ENCODE measurements at regions not wholly inside any gene's neighbourhood (a gene's known extent, or its start where the extent isn't known, plus 50 kb on each side); places are given as distances from the start of the nearest gene placed in this dataset.

- no peak for DNase-seq (ENCODE audit: low read depth)
Measured at GRCh38 chr2:238701341-238702206, 146.3 kb upstream of the TWIST2 start.

GRCh38 chr2:238702276-238703052, 145.4 kb upstream of the TWIST2 start:
- no peak for DNase-seq (ENCODE audit: low read depth)

- DNase-seq (ENCODE audit: low read depth) = no peak
Measured at GRCh38 chr2:238703053-238703415, 144.9 kb upstream of the TWIST2 start.

- DNase-seq (ENCODE audit: low read depth) = no peak
Measured at GRCh38 chr2:238703436-238703835, 144.4 kb upstream of the TWIST2 start.

- DNase-seq (ENCODE audit: low read depth) = no peak
Measured at GRCh38 chr2:238704471-238705225, 143.2 kb upstream of the TWIST2 start.

- DNase-seq (ENCODE audit: low read depth) = no peak
Measured at GRCh38 chr2:238706163-238706562, 141.7 kb upstream of the TWIST2 start.

- no peak for DNase-seq (ENCODE audit: low read depth)
Measured at GRCh38 chr2:238706673-238707072, 141.2 kb upstream of the TWIST2 start.

GRCh38 chr2:238709325-238710025, 138.4 kb upstream of the TWIST2 start:
- no peak for DNase-seq (ENCODE audit: low read depth)

GRCh38 chr2:238710032-238710735, 137.7 kb upstream of the TWIST2 start:
- no peak for DNase-seq (ENCODE audit: low read depth)

GRCh38 chr2:238710787-238711186, 137.1 kb upstream of the TWIST2 start:
- no peak for DNase-seq (ENCODE audit: low read depth)

GRCh38 chr2:238711346-238711745, 136.5 kb upstream of the TWIST2 start:
- DNase-seq (ENCODE audit: low read depth) = no peak

GRCh38 chr2:238712011-238712410, 135.9 kb upstream of the TWIST2 start:
- no peak for DNase-seq (ENCODE audit: low read depth)

- no peak for DNase-seq (ENCODE audit: low read depth)
Measured at GRCh38 chr2:238713198-238713826, 134.6 kb upstream of the TWIST2 start.

GRCh38 chr2:238714038-238714528, 133.8 kb upstream of the TWIST2 start:
- DNase-seq (ENCODE audit: low read depth) = no peak

GRCh38 chr2:238716171-238716570, 131.7 kb upstream of the TWIST2 start:
- no peak for DNase-seq (ENCODE audit: low read depth)

- DNase-seq (ENCODE audit: low read depth) = no peak
Measured at GRCh38 chr2:238716585-238716984, 131.3 kb upstream of the TWIST2 start.

GRCh38 chr2:238717084-238717483, 130.8 kb upstream of the TWIST2 start:
- DNase-seq (ENCODE audit: low read depth) = no peak

- DNase-seq (ENCODE audit: low read depth) = no peak
Measured at GRCh38 chr2:238719641-238720040, 128.2 kb upstream of the TWIST2 start.

- peak; percentile 84 for DNase-seq (ENCODE audit: low read depth)
Measured at GRCh38 chr2:238720232-238720672, 127.6 kb upstream of the TWIST2 start.

GRCh38 chr2:238722181-238722580, 125.7 kb upstream of the TWIST2 start:
- no peak for DNase-seq (ENCODE audit: low read depth)

- no peak for DNase-seq (ENCODE audit: low read depth)
Measured at GRCh38 chr2:238722883-238723282, 125.0 kb upstream of the TWIST2 start.
